CD4-positive, alpha-beta T cell treated with Interleukin-17A for 4 hours (primary cell): ENCODE measurements at regions not wholly inside any gene's neighbourhood (a gene's known extent, or its start where the extent isn't known, plus 50 kb on each side); places are given as distances from the start of the nearest gene placed in this dataset.

Experiments
- DNase-seq: peaks from one replicate; pipeline ENCODE4 v3.0.0-alpha.2; 2020; ENCODE audit warnings: mixed read lengths

DNA sequence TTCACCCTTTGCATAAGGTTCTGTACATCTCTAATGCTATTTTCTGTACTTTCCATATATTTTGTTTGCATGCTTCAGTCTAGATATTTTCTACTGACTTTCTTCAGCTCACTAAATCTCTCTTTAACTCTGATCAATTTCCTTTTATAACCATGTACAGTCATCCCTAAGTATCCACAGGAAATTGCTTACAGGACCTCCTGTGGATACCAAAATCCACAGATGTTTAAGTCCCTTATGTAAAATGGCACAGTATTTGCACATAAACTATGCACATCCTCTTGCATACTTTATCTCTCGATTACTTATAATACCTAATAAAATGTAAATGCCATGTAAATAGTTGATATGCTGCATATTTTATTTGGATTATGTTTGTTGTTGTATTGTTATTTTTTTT lies 442.1 kb downstream of the TLE4 start:
- DNase-seq = no peak

DNA sequence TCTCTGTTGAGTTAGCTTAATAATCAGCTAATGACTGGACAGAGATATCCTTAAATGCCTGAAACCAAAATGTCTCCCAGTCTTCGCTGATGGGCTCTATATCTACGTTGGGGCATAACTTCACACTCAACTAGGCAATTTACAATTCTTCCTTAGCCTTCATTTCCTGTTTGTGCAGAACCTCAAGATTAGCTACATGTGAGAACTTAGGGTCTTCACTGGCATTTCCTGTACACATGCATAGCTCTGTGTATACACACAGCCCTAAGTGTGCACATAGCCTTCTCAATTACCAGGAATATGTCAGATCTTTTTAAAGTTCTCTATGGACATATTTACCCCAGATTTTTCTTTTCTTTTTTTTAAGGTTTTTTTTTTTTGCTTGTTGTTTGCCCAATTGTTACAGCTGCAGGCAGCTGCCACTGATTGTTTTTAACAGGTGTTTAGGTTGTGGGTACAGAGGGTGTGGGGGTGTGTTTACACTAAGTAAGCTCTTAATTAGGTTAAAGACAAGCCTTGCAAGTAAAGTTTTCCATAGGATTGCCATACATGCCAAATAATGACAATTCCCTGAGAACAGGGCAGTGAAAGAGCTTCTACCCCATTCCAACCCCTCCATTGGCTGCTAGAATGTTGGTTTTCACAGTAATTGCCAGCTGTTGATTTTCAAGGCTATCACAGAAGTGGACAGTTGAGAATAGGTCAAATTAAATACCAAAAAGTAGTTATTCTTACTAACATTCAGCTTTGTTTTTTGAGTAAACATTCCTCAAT lies 441.0 kb downstream of the TLE4 start:
- no peak for DNase-seq

DNA sequence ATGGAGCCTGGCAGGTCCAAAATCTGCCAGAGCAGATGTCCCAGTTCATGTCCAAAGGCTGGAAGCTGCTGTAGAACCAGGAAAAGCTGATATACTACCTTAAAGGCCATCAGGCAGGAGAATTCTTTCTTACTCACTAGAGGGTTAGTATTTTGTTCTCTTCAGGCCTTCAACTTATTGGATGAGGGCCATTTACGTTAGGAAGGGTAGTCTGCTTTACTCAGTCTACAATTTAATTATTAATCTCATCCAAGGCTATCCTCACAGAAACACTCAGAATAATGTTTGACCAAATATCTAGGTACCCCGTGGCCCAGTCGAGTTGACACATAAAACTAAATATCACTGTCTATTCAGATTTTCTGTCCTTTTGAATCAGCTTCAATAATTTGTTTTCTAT lies 437.4 kb downstream of the TLE4 start:
- no peak for DNase-seq

DNA sequence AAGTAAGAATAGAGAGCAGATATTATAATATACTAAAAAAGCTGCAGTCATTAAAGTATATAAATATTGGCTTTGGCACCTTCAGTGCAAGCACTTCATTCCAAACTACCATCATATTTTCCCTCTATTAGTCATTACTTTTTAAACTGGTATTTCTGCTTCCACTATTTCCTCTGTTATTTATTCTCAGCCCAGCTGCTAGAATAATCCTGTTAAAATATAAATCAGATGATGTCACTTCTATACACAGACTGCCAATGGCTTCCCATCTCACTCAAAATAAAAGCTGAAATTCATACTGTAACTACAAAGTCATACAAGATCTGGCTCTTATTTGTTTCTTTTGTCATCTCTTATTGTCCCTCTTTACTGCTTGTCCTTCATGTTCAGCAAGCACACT lies 432.9 kb downstream of the TLE4 start:
- DNase-seq = no peak

DNA sequence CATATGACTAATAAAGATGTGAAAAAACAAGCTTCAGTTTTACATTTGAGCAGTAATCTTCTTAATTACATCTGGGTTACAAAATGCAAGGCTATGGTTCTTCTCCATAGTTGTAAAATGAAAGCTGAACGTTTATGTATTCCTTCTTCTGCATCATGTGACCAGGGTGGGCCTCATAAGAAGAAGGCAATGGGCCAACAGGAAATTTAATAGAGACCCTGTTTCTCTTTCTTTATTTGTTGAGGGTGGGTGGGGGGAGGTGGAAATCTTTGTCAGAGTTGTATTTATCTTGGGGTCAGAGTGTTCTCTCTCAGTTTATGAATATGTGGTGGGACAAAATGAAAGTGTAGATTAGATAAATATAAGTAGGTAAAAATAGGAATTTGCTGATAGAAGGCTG lies 418.8 kb downstream of the TLE4 start:
- DNase-seq = no peak

DNA sequence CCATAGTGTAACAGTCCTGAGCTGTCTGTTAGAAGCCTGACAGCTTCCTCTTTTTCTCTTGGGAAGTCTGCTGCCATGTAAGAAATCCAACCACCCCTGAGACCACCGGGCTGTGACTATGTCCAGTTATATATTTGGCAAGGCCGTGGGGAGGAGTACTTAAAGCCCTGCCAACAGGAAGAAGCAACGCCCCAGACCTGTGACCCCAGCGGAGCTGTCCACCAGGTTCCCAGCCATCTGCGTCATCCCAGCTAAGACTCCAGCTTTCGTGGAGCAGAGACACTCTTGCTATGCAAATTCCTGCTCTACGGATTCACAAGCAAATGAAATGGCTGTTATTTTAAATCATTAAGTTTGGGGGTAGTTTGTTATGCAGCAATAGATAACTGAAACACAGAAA lies 417.3 kb downstream of the TLE4 start:
- no peak for DNase-seq

DNA sequence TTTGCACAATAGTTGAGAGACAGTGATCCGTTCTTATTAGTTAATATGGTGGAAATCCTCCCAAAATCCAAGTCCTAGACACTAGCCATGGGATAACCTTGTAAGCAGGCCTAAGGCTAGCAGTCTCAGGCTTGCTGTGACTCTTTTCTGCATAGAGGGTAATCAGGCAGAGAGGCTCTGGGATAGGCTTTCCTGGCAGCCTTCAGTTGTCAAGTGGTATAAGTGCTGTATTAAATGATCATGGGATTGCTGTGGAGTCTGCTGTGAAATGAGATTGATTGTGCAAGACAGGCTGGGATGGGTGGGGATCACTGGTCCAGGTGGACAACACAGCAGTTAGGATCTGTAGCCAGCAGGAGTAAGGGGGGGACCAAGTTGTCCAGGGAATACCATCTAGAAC lies 416.4 kb downstream of the TLE4 start:
- DNase-seq = no peak

DNA sequence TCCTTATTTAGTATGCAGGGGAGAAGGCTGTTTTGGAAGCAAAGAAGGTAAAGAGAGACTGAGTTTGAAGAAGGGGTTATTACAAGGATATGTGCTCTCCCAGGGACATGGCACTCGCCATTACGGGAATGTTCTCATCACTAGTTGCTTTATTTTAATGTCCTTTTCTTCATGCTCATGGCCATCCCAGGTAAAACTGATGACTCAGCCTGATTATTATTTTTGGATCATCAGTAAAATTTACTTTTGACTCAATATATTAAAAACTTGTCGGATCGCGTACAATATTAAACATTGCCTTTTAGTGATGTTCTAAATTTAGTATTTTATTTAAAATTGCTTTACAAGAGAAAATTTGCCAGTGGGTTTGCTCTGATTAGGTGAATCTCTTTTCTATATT lies 414.7 kb downstream of the TLE4 start:
- DNase-seq = no peak

DNA sequence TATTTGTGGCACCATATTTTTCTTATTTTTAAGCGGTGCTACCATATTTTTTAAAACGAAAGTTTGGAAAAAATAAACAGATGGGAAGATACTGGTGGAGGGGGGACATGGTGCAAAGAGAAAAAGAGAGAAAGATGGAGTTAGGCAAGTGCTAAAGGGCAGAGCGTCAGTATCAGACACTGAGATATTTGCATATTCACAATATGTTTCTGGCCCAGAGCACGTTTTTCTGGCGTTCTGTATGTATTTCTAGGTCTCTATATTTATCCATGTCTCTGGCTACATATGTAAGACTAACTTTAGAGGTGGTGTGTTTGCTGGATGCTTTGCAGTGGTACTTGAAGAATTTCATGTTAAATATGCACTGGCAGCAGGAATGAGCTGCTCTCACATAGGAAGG lies 414.0 kb downstream of the TLE4 start:
- DNase-seq = no peak

DNA sequence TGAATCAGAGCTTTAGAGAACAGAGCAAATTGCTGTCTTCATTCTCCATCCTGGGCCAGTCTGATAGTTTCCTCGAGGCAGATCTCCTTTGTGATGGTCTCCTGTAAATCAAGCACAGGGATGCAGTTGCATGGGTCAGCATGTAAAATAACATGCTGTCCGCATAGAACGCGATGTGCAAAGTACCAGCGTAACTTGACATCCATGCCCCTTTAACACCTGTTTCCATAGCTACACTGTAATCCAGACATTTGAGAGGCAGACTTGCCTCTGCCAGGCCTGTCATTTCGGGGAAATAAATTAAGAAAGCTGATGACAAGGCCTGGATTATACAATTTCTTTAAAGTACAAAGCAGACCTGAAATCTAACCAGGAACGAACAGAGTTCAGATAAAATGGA lies 413.5 kb downstream of the TLE4 start:
- DNase-seq = no peak

DNA sequence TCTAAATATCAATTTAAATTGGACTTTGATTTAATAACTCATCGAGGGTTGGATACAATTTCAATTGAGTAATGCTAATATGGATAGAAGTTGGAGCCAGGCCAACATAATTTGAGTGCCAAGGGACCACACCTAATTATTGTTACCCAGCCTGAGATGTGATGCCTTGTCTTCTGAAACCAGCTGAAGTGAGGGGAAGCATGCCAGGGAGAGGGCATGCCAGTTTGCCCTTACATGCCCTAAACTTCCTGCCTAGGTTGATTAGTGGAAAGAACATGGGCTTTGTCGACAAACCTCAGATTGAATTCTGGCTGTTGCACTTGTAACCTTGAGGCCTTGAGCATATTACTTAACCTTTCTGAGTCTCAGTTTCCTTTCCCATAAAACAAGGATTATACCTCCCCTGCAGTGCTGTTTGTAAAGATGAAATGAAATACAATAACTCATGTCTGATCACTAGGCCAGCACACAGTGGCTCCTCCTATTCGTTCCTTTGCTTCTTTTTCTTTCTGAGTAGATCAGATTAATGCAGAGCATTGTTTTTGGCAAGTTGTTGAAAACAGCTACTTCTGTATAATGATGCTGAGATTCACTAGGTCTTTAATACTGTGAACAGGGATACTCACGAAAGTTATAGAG lies 412.8 kb downstream of the TLE4 start:
- DNase-seq = no peak

DNA sequence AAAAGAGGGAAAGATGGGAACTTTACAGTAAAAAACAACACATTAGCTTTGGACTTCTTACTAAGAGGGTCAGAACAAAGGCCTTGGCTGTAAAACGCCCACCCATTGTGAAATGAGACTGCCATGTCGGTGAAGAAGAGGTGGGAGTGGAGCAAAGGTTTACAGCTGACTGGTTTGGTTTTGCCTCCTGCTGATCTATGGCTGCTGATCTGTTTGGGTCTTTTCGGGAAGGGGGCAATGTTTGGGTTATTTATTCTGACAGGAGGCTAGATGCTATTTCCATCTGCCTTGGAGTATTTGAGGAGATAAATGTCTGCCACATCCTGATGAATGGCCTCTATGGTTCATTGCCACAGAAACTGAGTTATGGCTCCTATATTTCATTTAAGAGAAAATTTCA lies 408.7 kb downstream of the TLE4 start:
- DNase-seq = no peak

DNA sequence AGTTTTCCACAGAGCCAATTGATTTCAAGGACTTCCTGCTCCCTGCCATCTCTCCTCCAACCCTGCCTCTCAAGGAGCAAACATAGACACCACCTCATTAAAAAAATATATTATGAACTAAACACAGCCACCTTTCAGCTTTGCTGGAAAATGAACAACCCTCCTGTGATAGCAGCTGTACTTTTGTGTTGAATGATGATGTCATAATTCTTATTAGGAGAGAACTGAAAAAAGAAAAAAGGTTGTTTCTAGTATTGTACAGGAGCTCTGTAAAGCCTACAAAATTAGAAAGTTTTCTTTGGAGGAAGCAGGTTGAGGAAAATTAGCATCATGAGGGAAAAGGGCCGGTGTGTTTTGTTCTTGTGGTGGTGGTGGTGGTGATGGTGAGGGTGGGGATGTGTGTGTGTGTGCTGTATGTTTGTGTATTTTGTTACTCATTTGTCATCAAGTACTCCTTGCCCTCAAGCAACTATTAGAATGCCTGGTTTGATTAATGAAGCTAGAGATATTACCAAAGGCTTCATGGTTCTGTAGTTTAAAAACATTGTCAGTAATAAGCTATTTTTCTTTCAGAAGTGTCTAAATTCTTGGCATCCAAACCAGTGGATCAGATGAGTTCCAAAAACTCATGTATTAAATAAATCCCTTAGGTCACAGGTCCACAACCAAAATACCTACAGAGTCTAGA lies 405.9 kb downstream of the TLE4 start:
- DNase-seq = no peak

DNA sequence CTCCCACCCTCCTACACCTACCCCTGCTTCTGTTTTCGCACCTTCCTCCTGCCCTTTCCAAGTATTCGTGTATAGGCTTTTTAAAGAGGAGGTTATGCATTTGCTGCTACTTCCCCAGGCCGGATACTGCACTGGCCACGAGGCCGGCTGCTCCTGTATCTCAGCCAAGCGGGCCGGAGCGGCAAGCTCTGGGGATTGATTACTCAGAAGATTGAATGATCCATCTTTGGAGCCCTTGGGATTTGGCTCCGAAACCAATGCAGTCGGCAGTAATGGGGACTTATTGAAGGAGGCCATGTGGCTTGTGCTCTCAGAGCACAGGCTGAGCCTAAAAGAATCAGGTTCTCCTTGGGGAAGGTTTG lies 405.3 kb downstream of the TLE4 start:
- no peak for DNase-seq

DNA sequence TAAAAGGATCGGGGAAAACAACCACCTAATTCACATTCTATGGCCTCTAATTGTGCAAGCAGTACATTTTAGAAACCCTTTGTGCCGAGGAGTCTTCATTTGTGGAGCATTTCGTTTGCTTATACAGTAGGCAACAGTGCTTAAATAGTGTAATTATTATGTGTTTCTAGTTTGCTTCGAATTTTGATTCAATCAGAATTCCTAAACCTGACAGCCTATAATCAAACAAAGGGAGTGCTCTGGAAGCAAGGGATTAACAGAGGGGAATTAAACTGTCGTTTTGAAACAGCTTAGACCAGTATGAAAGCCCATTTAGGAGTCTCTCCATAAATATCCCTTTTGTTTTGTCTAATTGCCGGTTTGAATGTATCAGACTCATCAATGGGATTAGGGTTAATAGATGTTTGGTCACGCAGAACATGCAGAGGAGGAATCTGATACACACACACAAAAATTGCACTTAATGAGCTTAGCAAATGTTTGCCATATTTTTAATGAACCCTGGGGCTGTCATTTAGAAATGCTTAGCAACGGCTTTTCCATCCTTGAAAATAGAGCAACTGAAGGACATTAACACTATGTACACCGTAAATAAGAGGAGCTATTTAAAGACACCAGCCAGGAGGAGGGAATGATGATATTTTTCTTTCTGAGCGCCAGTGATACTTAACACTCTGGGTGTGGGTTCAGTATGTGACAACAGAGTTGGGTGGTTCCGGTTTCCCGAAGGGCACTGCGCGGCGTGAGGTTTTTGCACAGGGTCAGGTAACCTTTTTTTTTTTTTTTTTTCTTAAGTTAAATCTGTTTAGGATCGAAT lies 404.7 kb downstream of the TLE4 start:
- no peak for DNase-seq

DNA sequence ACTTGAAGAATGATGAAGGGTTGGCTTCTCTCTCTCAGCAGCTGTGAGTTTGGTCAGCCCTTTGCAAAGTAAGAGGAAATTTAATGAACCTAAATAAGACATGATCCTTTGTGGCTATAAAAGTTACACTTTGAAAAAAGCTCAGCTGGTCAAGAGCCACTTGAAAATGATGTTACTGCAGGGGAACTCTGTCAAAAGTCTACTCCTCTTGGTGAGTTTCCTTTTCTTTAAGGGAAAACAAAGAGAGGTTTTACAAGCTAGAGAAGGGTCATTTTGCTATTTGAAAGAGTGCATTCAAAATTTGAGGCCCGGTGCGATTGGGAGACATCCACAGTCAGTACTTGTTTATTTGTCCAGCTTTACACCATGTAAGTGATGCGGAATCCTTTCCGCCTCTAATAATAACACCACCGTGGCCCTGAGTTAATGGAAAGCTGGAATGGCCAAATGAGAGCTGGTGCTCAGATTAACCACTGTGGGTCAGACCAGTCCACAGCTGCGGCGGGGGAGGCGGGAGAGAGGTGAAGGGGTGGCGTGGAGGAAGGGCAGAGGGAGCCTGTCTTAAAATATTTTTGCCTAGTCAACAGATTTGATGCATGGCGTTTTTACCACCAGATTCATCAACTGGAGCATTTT lies 404.0 kb downstream of the TLE4 start:
- DNase-seq = no peak

DNA sequence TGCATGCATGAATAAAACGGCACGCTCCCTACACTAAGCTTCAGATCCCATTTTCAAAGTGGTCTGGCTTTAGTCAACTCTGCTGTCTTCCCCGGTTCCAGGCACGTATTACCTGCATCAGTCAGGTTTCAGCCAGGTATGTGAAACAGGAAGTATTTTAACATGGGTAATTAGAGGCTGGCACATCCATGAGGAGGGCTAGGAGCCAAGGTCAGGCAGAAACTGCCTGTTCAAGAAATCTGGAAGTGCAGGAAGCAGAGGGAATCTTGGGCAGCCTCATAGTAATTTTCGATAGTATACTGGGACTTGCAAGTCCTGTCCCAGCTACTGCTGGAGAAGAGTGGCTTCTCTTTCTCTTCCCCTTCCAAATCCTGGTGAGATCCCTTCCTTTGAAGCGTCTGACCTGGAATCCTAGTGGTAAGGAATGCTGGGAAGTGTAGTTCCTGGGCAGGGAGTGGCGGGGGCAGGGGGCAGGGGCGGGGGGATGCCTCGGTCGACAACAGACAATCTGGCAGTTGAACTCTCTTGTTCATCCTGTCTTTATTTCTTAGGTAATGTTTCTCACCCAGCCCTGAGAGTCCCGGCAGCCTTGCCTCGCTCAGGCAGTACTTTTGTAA lies 403.1 kb downstream of the TLE4 start:
- no peak for DNase-seq

DNA sequence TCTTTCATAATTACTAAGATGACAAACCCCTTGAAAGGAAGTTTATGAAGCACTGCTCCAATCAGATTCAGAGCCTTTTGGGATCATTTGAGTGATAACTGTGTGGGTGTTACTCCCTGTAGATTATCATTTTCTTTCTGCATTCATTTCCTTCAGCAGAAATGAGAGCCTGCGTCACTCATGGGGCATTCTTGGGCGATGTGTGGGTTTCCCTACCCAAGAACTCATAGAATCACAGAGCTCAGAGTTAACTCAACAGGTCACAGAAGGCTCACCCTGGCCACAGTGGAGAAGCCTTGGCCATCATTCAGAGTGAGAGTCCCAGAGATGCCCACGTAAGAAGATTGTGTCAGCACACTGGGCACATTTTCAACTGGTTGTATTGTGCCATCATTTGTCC lies 401.9 kb downstream of the TLE4 start:
- no peak for DNase-seq

DNA sequence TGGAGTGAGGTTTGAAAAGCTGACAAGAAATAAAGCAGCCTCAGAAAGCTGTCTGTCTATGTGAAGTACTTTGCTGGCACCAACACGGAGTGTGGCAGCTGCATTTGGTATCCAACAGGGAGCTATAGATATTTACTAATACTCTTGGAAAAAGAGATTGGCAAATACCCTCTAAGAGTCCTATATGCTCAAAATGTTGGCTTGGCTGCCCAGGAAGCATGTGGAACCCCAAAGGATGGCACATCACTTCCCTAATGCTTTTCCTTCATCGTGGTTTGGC lies 398.3 kb downstream of the TLE4 start:
- no peak for DNase-seq

DNA sequence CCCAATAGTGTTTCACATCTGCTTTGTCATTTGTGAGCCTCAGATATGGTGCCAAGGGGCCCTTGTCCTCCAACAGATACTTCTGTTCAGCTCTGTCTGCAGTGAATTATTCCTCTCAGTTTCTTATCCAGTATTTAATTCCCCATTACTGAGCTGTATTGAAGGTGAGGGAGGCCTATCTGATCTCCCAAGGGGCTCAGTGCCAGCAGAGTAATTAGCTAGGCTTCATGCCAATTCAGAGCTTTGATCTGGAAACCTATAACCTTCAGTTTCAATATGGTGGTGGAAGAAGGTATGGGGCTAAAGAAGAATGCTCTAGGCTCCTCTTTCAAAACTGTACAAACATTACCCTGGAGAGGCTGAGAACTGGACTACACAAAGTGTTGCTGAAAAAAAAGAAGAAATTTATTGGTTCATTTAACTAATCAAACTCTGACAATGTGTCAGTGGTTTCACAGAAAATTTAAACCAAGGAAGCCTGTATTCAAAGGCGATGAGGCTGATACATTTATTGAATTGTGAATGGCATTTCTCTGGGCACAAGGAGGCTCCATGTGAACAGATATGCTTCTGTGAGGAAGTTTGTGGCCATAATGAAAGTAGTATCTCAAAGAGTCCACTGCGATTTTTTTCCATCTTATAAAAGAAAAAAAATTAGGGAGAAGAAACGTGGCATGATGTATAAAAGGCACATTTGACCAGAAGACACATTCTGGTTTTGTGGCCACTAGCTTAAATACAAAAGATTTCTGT lies 397.8 kb downstream of the TLE4 start:
- no peak for DNase-seq

DNA sequence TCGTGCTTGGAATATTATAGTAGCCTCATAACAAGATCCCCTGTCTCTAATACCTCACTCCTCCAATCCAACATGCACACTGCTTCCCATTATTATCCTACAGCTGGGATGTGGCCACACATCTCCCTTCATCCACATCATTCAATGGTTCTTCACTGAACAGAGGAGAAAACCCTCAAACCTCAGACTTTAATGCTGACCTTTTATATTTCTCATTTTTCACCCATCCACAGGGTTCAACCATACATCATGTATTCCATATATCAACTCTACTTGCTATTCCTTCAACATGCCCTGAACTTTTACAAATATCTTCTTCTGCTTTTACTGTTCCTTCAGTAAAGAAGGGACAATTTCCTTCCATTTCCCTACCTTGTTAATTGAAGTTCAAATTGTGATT lies 396.8 kb downstream of the TLE4 start:
- no peak for DNase-seq

DNA sequence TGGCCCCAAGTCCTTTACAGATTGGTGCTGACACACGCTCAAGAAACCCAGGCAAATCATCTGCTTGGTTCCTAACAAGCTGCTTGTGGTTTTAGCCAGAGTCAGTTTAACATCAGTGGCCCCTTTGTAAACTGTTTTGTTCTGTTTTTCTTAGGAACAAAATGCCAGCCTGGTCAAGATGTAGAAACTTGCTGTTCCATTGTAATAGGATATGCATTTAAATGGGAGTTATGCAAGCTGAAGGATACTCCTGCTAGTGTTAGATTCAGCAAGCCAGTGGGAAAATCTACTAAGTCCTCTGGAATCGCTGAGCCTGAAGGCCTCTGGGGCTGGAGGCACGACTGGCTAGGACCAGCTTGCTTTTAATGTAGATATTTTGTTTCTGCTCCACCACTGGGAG lies 391.1 kb downstream of the TLE4 start:
- no peak for DNase-seq
